ENCODE measurements at regions not wholly inside any gene's neighbourhood (a gene's known extent, or its start where the extent isn't known, plus 50 kb on each side); places are given as distances from the start of the nearest gene placed in this dataset.

GRCh38 chr14:65318636-65319506 is 93.7 kb upstream of the FUT8 start:
- no peak for DNase-seq (ENCODE audit: low read depth, low spot score)

- DNase-seq (ENCODE audit: low read depth, low spot score): no peak
Measured at GRCh38 chr14:65320661-65321308, 91.7 kb upstream of the FUT8 start.

- DNase-seq (ENCODE audit: low read depth, low spot score): no peak
Measured at GRCh38 chr14:65321370-65321875, 91.1 kb upstream of the FUT8 start.

GRCh38 chr14:65329481-65329880 is 83.0 kb upstream of the FUT8 start:
- DNase-seq (ENCODE audit: low read depth, low spot score): no peak

- DNase-seq (ENCODE audit: low read depth, low spot score): no peak
Measured at GRCh38 chr14:65329911-65330310, 82.6 kb upstream of the FUT8 start.

- no peak for DNase-seq (ENCODE audit: low read depth, low spot score)
Measured at GRCh38 chr14:65330416-65330815, 82.1 kb upstream of the FUT8 start.

- no peak for DNase-seq (ENCODE audit: low read depth, low spot score)
Measured at GRCh38 chr14:65331652-65332051, 80.9 kb upstream of the FUT8 start.

GRCh38 chr14:65332141-65332871 is 80.2 kb upstream of the FUT8 start:
- DNase-seq (ENCODE audit: low read depth, low spot score): no peak

GRCh38 chr14:65333943-65334687 is 78.4 kb upstream of the FUT8 start:
- peak; percentile 46 for DNase-seq (ENCODE audit: low read depth, low spot score)

GRCh38 chr14:65334765-65335410 is 77.6 kb upstream of the FUT8 start:
- no peak for DNase-seq (ENCODE audit: low read depth, low spot score)

- no peak for DNase-seq (ENCODE audit: low read depth, low spot score)
Measured at GRCh38 chr14:65335411-65335947, 77.1 kb upstream of the FUT8 start.

GRCh38 chr14:65336191-65336591 is 76.3 kb upstream of the FUT8 start:
- DNase-seq (ENCODE audit: low read depth, low spot score): no peak

GRCh38 chr14:65339866-65340265 is 72.7 kb upstream of the FUT8 start:
- no peak for DNase-seq (ENCODE audit: low read depth, low spot score)

GRCh38 chr14:65344011-65344410 is 68.5 kb upstream of the FUT8 start:
- DNase-seq (ENCODE audit: low read depth, low spot score): no peak

- DNase-seq (ENCODE audit: low read depth, low spot score): no peak
Measured at GRCh38 chr14:65345266-65345665, 67.3 kb upstream of the FUT8 start.

- DNase-seq (ENCODE audit: low read depth, low spot score): no peak
Measured at GRCh38 chr14:65346474-65346873, 66.1 kb upstream of the FUT8 start.

GRCh38 chr14:65346895-65347294 is 65.6 kb upstream of the FUT8 start:
- no peak for DNase-seq (ENCODE audit: low read depth, low spot score)

GRCh38 chr14:65348137-65348536 is 64.4 kb upstream of the FUT8 start:
- no peak for DNase-seq (ENCODE audit: low read depth, low spot score)

- no peak for DNase-seq (ENCODE audit: low read depth, low spot score)
Measured at GRCh38 chr14:65349100-65349499, 63.4 kb upstream of the FUT8 start.

GRCh38 chr14:65351493-65352194 is 60.9 kb upstream of the FUT8 start:
- DNase-seq (ENCODE audit: low read depth, low spot score): no peak
